Cardiac fibroblast (primary cell): ENCODE measurements at regions not wholly inside any gene's neighbourhood (a gene's known extent, or its start where the extent isn't known, plus 50 kb on each side); places are given as distances from the start of the nearest gene placed in this dataset.

ENCODE experiments used
- DNase-seq, 2 donors: peaks; one replicate each; pipeline versions ENCODE4 v3.0.0 to v3.0.0-alpha.2; 2010; ENCODE audit warnings: low read depth in 2 of 2
- H3K4me3 ChIP-seq, 2 donors: replicated peaks in 1 of 2; 1 replicate in 1 of 2; 2 replicates in 1 of 2; pipeline ENCODE4 v1.5.1; 2011; ENCODE audit warnings: low read depth in 2 of 2, low read length in 2 of 2, mild to moderate bottlenecking in 2 of 2, moderate library complexity in 1 of 2
- TF ChIP-seq, protein P1 (sequence below): IDR thresholded peaks from one replicate; pipeline ENCODE4 v1.5.1; 2011; ENCODE audit warnings: low read depth, mild to moderate bottlenecking, low read length, inconsistent platforms

DNA sequence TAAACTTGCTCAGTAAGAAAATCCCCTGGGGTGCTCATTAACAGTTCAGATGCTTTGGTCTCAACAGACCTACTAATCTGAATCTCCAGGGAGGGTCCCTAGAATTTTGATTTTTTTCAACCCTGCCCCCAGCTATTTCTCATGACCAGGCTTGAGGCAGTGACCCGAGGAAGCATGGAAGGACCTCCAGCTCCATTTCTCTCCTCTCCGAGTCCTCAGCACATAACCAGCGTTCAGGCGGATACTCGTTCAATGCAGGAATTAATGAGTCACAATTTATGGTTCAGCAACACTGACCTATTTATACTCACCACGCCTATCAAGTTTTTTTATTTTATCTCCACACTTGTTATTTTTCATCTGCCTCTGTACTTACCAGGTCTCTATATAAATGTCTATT is 369.2 kb upstream of the CDH4 start:
- TF ChIP-seq, protein P1, sequence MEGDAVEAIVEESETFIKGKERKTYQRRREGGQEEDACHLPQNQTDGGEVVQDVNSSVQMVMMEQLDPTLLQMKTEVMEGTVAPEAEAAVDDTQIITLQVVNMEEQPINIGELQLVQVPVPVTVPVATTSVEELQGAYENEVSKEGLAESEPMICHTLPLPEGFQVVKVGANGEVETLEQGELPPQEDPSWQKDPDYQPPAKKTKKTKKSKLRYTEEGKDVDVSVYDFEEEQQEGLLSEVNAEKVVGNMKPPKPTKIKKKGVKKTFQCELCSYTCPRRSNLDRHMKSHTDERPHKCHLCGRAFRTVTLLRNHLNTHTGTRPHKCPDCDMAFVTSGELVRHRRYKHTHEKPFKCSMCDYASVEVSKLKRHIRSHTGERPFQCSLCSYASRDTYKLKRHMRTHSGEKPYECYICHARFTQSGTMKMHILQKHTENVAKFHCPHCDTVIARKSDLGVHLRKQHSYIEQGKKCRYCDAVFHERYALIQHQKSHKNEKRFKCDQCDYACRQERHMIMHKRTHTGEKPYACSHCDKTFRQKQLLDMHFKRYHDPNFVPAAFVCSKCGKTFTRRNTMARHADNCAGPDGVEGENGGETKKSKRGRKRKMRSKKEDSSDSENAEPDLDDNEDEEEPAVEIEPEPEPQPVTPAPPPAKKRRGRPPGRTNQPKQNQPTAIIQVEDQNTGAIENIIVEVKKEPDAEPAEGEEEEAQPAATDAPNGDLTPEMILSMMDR: no peak
- no peak for DNase-seq
- no peak overlapping the region for H3K4me3 ChIP-seq

DNA sequence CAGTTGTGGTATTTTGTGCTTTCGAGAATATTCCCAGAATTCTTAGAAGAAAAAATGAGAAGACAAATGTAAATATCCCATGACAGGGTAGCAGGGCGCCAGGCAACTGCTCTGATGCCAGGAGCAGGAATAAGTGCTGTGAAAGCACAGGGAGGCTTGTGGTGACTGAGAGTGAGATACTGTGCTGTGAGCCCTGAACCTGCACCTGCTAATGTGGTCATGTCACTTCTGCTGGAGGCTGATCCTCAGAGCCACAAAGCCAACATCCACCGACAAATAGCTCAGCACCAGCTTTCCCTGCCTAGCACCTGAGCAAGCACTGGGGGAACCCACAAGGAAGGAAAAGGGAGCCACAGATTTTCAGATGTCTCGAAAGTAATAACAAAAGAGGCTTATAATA is 368.6 kb upstream of the CDH4 start:
- no peak for DNase-seq
- TF ChIP-seq, protein P1: no peak
- H3K4me3 ChIP-seq: no peak overlapping the region

DNA sequence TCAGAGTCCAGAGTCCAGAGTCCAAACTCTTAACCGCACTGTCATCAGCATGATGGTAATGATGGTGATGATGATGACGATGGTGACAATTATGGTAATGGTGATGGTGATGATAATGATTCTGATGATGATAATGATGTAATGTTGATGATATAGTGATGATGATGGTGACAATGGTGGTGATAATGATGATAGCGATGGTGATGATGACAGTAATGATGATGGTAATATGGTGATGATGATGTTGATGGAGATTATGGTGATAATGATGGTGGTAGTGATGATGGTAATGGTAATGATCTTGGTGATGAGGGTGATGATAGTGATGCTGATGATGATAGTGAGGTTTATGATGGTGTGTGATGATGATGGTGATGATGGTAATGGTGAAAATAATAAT is 367.8 kb upstream of the CDH4 start:
- no peak for DNase-seq
- TF ChIP-seq, protein P1: no peak
- no peak overlapping the region for H3K4me3 ChIP-seq

DNA sequence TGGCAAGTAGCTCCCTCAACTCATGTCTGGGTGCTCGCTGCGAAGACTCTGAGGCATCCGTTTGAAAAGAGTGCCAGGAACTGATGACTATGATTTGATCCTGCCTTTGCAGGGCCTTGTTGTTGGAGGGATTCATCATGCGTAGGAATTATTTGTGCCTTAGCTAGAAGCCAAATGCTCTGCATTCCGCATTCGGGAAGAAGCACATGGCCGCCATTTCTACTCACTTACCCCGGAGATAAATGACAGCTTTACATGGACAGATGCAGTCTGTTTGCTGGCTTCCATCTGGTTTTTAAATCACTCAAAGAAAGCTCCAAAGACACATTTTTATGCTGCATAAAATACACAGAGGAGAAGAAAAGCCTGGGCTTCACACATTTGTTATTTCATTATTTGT is 363.3 kb upstream of the CDH4 start:
- no peak for DNase-seq
- H3K4me3 ChIP-seq: no peak overlapping the region
- TF ChIP-seq, protein P1: no peak

DNA sequence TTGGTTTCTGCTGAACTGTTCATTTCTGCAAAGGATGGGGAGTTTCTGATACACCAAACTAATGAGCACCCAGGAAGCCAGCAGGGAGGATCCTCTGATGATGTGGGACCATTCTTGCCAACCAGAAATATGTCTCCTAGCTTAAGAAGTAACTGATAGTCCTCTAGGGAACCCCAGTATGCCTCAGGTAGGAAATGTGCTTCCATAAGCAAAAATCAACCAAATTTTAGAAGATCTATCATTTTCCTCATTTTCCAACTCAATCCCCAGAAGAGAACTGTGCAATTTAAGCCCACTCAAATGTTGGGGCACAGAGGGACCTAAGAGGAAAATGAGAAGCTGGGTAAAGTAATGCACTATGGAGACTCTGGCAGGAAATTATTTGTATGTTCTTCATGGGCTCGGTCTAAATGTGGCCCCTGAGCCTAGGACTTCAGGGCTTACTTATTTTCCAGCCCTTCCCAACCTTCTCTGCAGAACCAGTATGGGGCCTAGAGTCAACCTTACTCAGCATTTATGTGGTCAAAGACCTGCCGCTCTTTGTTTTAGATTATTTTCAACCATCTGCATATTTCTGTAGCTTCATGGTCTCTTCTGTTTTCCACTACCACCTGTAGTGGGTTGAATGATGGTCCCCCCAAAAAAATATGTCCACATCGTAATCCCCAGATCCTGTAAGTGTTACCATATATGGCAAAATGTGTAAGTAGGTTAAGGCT is 359.8 kb upstream of the CDH4 start:
- no peak overlapping the region for H3K4me3 ChIP-seq
- TF ChIP-seq, protein P1: no peak
- DNase-seq: no peak

DNA sequence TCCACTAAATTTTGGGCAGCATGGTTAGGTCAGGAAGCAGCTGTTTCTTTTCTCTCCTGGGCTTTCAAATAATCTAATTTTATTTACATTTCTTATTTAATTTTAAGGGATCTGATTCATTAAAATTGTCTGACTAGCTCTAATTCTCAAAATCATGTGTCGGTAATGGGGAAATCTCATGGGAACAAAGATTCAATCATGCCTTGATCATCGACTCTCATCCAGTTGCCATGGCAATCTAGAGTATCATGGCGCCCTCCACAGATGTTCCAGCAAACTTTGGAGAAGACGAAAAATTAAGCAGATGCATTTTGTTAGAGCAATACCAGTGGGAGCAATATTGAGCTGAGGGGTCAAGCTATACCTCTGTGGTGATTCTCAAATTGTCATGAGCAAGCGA is 358.0 kb upstream of the CDH4 start:
- TF ChIP-seq, protein P1: no peak
- H3K4me3 ChIP-seq: no peak overlapping the region

DNA sequence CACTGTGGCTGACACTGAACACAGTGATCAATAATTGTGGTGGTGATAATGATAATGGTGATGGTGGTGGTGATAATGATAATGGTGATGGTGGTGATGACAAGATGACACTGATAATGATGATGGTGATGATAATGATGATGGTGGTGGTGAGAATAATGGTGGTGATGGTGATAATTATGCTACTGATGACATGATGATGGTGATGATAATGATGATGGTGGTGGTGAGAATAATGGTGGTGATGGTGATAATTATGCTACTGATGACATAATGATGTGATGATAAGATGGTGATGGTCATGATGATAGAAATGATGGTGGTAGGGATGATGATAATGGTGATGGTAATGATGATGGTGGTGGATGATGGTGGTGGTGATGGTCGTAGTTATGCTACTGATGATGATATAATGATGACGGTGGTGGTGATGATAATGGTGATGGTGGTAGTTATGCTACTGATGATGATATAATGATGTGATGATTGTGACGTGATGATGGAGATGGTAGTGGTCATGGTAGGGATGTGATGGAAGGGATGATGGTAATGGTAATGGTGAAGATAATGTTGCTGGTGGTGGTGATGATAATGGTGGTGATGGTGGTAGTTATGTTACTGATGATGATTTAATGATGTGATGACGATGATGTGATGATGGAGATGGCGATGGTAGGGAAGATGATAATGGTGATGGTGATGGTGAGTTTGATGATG is 356.5 kb upstream of the CDH4 start:
- TF ChIP-seq, protein P1: no peak
- no peak for DNase-seq
- H3K4me3 ChIP-seq: no peak overlapping the region

More for the DNA sequence above, 358.0 kb upstream of the CDH4 start:
- DNase-seq: no peak
